H1 (cell line): ENCODE measurements at regions not wholly inside any gene's neighbourhood (a gene's known extent, or its start where the extent isn't known, plus 50 kb on each side); places are given as distances from the start of the nearest gene placed in this dataset.

Experiments
- CTCF ChIA-PET: fragments of 300-600 bp; sonication (Branson Sonifier 250); formaldehyde crosslinking; loops from one replicate; lab custom pipeline; 2021; ENCODE audit not compliant: partially characterized antibody; lab: Charles Lee
- POLR2A ChIA-PET: fragments of 300-600 bp; sonication (Branson Sonifier 250); formaldehyde crosslinking; loops from one replicate; lab custom pipeline; 2021; ENCODE audit warnings: inconsistent platforms; ENCODE audit not compliant: partially characterized antibody; lab: Charles Lee
- DNase-seq, 2 experiments: peaks; one replicate each; pipeline versions ENCODE4 v3.0.0 to v3.0.0-alpha.2; 2010 to 2022; ENCODE audit warnings: low spot score in 2 of 2, low read depth in 1 of 2, mixed read lengths in 1 of 2
- FAIRE-seq: peaks from 2 replicates; lab custom pipeline; 2011; peaks lifted over from hg19 to GRCh38; lab: Jason Lieb, UNC
- H2AFZ ChIP-seq: 2 replicates; pipeline ENCODE4 v1.8.1; 2012; ENCODE audit warnings: low read length, inconsistent platforms
- H2AK5ac ChIP-seq: 2 replicates; pipeline ENCODE4 v1.6.1; 2013; ENCODE audit warnings: low read depth, low read length
- H2BK120ac ChIP-seq: replicated peaks from 2 replicates; pipeline ENCODE3; 2013; ENCODE audit warnings: low read depth, low read length, inconsistent platforms
- H2BK12ac ChIP-seq: 2 replicates; pipeline ENCODE4 v1.6.1; 2013; ENCODE audit warnings: low read depth, low read length
- H2BK15ac ChIP-seq: 2 replicates; pipeline ENCODE4 v1.6.1; 2013; ENCODE audit warnings: low read length
- H2BK20ac ChIP-seq: 2 replicates; pipeline ENCODE4 v1.6.1; 2013; ENCODE audit warnings: low read length
- H2BK5ac ChIP-seq: 2 replicates; pipeline ENCODE4 v1.6.1; 2013; ENCODE audit warnings: low read depth, low read length
- H3K14ac ChIP-seq: 2 replicates; pipeline ENCODE4 v1.6.1; 2013; ENCODE audit warnings: inconsistent platforms; ENCODE audit not compliant: insufficient read length
- H3K18ac ChIP-seq: 2 replicates; pipeline ENCODE4 v1.6.1; 2013; ENCODE audit warnings: low read length; ENCODE audit errors: extremely low read depth
- H3K23ac ChIP-seq: 2 replicates; pipeline ENCODE4 v1.6.1; 2013; ENCODE audit warnings: inconsistent platforms; ENCODE audit not compliant: insufficient read length
- H3K23me2 ChIP-seq: 2 replicates; pipeline ENCODE4 v1.6.1; 2013; ENCODE audit warnings: low read depth, low read length
- H3K27ac ChIP-seq: 2 replicates; pipeline ENCODE4 v1.6.1; 2011; ENCODE audit warnings: low read depth, low read length, inconsistent platforms
- H3K27me3 ChIP-seq, 4 experiments: replicated peaks in 1 of 4; 1 replicate in 1 of 4; 2 replicates in 3 of 4; pipeline versions ENCODE4 v1.6.1 to v1.8.1; 2011 to 2013; ENCODE audit warnings: low read length in 3 of 4, mild to moderate bottlenecking in 3 of 4, inconsistent platforms in 2 of 4, mixed read lengths in 2 of 4, moderate library complexity in 1 of 4; ENCODE audit not compliant: control insufficient read depth in 3 of 4, insufficient read depth in 3 of 4; ENCODE audit errors: extremely low read depth in 1 of 4
- H3K36me3 ChIP-seq, 4 experiments: 2 replicates each; pipeline versions ENCODE4 v1.6.1 to v1.8.1; 2011 to 2013; ENCODE audit warnings: mild to moderate bottlenecking in 4 of 4, low read length in 3 of 4, moderate library complexity in 2 of 4, control low read depth in 1 of 4, inconsistent platforms in 1 of 4; ENCODE audit not compliant: insufficient read depth in 4 of 4, control insufficient read depth in 2 of 4
- H3K4ac ChIP-seq: replicated peaks from 2 replicates; pipeline ENCODE3; 2013; ENCODE audit warnings: low read length, low read depth, mixed read lengths, inconsistent platforms; ENCODE audit not compliant: insufficient read length
- H3K4me1 ChIP-seq, 4 experiments: replicated peaks in 1 of 4; 1 replicate in 1 of 4; 2 replicates in 3 of 4; pipeline versions ENCODE4 v1.6.1 to v1.8.1; 2011 to 2013; ENCODE audit warnings: low read length in 3 of 4, inconsistent platforms in 2 of 4, mixed read lengths in 1 of 4; ENCODE audit not compliant: insufficient read depth in 4 of 4, control insufficient read depth in 3 of 4
- H3K4me2 ChIP-seq, 2 experiments: 2 replicates each; pipeline versions ENCODE4 v1.6.1 to v1.8.1; 2011 to 2013; ENCODE audit warnings: low read depth in 2 of 2, low read length in 2 of 2, control low read depth in 1 of 2, inconsistent platforms in 1 of 2, mild to moderate bottlenecking in 1 of 2; ENCODE audit not compliant: insufficient read depth in 1 of 2
- H3K4me3 ChIP-seq, 4 experiments: fragments of 200-600, 300-600 bp in 1 of 4; sonication (generic), shearing (Covaris generic), sonication (Bioruptor Twin) in 1 of 4; 2 replicates each; pipeline versions ENCODE4 v1.5.1 to v1.8.1; 2011 to 2016; ENCODE audit warnings: low read length in 4 of 4, low read depth in 3 of 4, control low read depth in 2 of 4, inconsistent platforms in 2 of 4, mild to moderate bottlenecking in 2 of 4, mixed read lengths in 1 of 4, moderate library complexity in 1 of 4; ENCODE audit not compliant: insufficient read depth in 2 of 4; ENCODE audit errors: extremely low read depth in 1 of 4
- H3K56ac ChIP-seq: replicated peaks from 2 replicates; pipeline ENCODE3; 2013; ENCODE audit warnings: low read depth, mild to moderate bottlenecking, mixed read lengths, low read length, inconsistent platforms; ENCODE audit not compliant: insufficient read length
- H3K79me1 ChIP-seq: 2 replicates; pipeline ENCODE4 v1.6.1; 2013; ENCODE audit warnings: low read depth, low read length, control low read depth
- H3K79me2 ChIP-seq, 2 experiments: 2 replicates each; pipeline versions ENCODE4 v1.6.1 to v1.8.1; 2012 to 2013; ENCODE audit warnings: low read length in 2 of 2, mild to moderate bottlenecking in 2 of 2, inconsistent platforms in 1 of 2; ENCODE audit not compliant: insufficient read depth in 2 of 2, control insufficient read depth in 1 of 2
- H3K9ac ChIP-seq, 4 experiments: replicated peaks in 1 of 4; 1 replicate in 1 of 4; 2 replicates in 3 of 4; pipeline versions ENCODE4 v1.6.1 to v1.8.1; 2011 to 2013; ENCODE audit warnings: low read depth in 3 of 4, low read length in 3 of 4, control low read depth in 2 of 4, mild to moderate bottlenecking in 2 of 4, moderate library complexity in 2 of 4, inconsistent platforms in 1 of 4; ENCODE audit errors: extremely low read depth in 1 of 4
- H3K9me3 ChIP-seq, 2 experiments: 2 replicates each; pipeline versions ENCODE4 v1.6.1 to v1.8.1; 2012 to 2013; ENCODE audit warnings: mild to moderate bottlenecking in 2 of 2, moderate library complexity in 2 of 2, control low read depth in 1 of 2, inconsistent platforms in 1 of 2, low read depth in 1 of 2, low read length in 1 of 2, mixed read lengths in 1 of 2; ENCODE audit not compliant: insufficient read depth in 2 of 2
- H4K20me1 ChIP-seq, 2 experiments: replicated peaks in 1 of 2; 2 replicates each; pipeline versions ENCODE3 to v1.8.1; 2011 to 2013; ENCODE audit warnings: inconsistent platforms in 2 of 2, low read length in 2 of 2, mild to moderate bottlenecking in 1 of 2; ENCODE audit not compliant: insufficient read depth in 2 of 2, control insufficient read depth in 1 of 2
- H4K5ac ChIP-seq: 2 replicates; pipeline ENCODE4 v1.6.1; 2013; ENCODE audit warnings: low read length, low read depth, mixed read lengths, inconsistent platforms; ENCODE audit not compliant: insufficient read length
- H4K8ac ChIP-seq: 2 replicates; pipeline ENCODE4 v1.8.0; 2013; ENCODE audit warnings: mild to moderate bottlenecking, moderate library complexity, low read length, inconsistent platforms; ENCODE audit not compliant: insufficient read depth; ENCODE audit errors: extremely low read depth
- H4K91ac ChIP-seq: replicated peaks from 2 replicates; pipeline ENCODE3; 2013; ENCODE audit warnings: low read length, mixed read lengths, inconsistent platforms; ENCODE audit not compliant: insufficient read length
- SAP30 ChIP-seq: fragments of 300-600 bp; sonication (generic); IDR thresholded peaks from 2 replicates; pipeline ENCODE4 v1.7.1; 2012; ENCODE audit warnings: low read length, moderate library complexity, mild to moderate bottlenecking, inconsistent platforms; ENCODE audit not compliant: insufficient read depth, insufficient replicate concordance
- SP2 ChIP-seq: IDR thresholded peaks from 2 replicates; pipeline ENCODE4 v1.6.1; 2012; ENCODE audit warnings: mild to moderate bottlenecking, low read length, inconsistent platforms
- WGBS, 2 experiments: shearing (Covaris generic) in 1 of 2; methylation state at CpG; one replicate each; pipeline versions ENCODE4 v1.1.6 to v1.1.7; 2013 to 2015; ENCODE audit warnings: low lambda C conversion rate in 2 of 2, mixed read lengths in 2 of 2, inconsistent platforms in 1 of 2, low coverage in 1 of 2, missing lambda C conversion rate in 1 of 2; ENCODE audit not compliant: insufficient replicate concordance in 2 of 2, insufficient coverage in 1 of 2, insufficient read length in 1 of 2; ENCODE audit errors: extremely low coverage in 1 of 2, missing lambda C conversion rate in 1 of 2; 5-methylcytosine and 5-hydroxymethylcytosine counted together

DNA sequence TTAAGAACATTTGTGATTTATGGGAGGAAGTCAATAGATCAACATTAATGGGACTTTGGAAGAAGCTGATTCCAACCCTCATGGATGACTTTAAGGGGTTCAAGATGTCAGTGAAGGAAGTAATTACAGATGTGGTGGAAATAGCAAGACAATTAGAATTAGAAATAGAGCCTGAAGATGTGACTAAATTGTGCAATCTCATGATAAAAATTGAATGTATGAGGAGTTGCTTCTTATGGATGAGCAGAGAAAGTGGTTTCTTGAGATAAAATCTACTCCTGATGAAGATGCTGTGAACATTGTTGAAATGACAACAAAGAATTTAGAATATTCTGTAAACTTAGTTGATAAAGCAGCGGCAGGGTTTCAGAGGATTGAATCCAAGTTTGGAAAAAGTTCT is 70.9 kb upstream of the NEUROD6 start:
- Histone ChIP-seq H3K36me3 (no peaks in the 10 kb centered on the region), H3K79me2 (no peaks in the 10 kb centered on the region), H4K91ac (no peak overlapping the region), H3K79me1 (no peaks in the 10 kb centered on the region), H2BK15ac (no peak overlapping the region), H3K4me2 (no peak overlapping the region), H3K23me2 (no peaks in the 10 kb centered on the region; the same call in 1 of the 2 replicates), H3K4me1 (no peaks in the 10 kb centered on the region), H3K14ac (no peak overlapping the region), H2BK120ac (no peak overlapping the region), H2AFZ (no peak overlapping the region), H2BK12ac (no peak overlapping the region), H4K20me1 (no peaks in the 10 kb centered on the region), H2BK20ac (no peak overlapping the region), H3K9ac (no peak overlapping the region), H2AK5ac (no peak overlapping the region), H3K27me3 (no peaks in the 10 kb centered on the region), H2BK5ac (no peak overlapping the region), H3K4ac (no peak overlapping the region), H4K8ac (no peak overlapping the region), H3K27ac (no peak overlapping the region), H3K9me3 (no peaks in the 10 kb centered on the region), H3K18ac (no peak overlapping the region), H3K4me3 (no peak overlapping the region), H3K56ac (no peak overlapping the region), H4K5ac (no peak overlapping the region), H3K23ac (no peak overlapping the region)
- TF ChIP-seq SP2 = no peak
- no peak for TF ChIP-seq SAP30
- FAIRE-seq (no peak), DNase-seq (no peak)
- WGBS, 2 experiments = 100% methylated on average over 1 of the region's 1 CpG; no CpG with 5 or more reads in 1 of the 2 experiments
- POLR2A ChIA-PET = no interaction called here
- CTCF ChIA-PET = interaction anchor here (0.8 to 1.5 kb wide), 2 partner anchors 9 to 39 kb away, joined by 3 to 8 read pairs; no protein-coding TSS in a partner anchor
